OCI-LY1 (cell line): ENCODE measurements at regions not wholly inside any gene's neighbourhood (a gene's known extent, or its start where the extent isn't known, plus 50 kb on each side); places are given as distances from the start of the nearest gene placed in this dataset.

Source experiments
- H2AFZ ChIP-seq: fragments of 200-600 bp; sonication (generic), shearing (Covaris generic); 2 replicates; pipeline ENCODE4 v1.6.0; 2014; ENCODE audit warnings: antibody characterized with exemption, mild to moderate bottlenecking, low read length
- H3F3A ChIP-seq: fragments of 200-600 bp; sonication (generic), shearing (Covaris generic); 2 replicates; pipeline ENCODE4 v1.6.0; 2014; ENCODE audit warnings: mild to moderate bottlenecking, antibody characterized with exemption, low read length, moderate library complexity; ENCODE audit not compliant: insufficient read depth
- H3K27ac ChIP-seq: fragments of 200-600 bp; sonication (generic); 2 replicates; pipeline ENCODE4 v1.5.1; 2014; ENCODE audit warnings: low read length, mixed run types, mild to moderate bottlenecking, low read depth; ENCODE audit not compliant: poor library complexity, severe bottlenecking
- H3K27me3 ChIP-seq: fragments of 200-600 bp; sonication (generic); 2 replicates; pipeline ENCODE4 v1.6.0; 2014; ENCODE audit warnings: antibody characterized with exemption, mild to moderate bottlenecking, low read length, moderate library complexity; ENCODE audit not compliant: insufficient read depth
- H3K36me3 ChIP-seq: fragments of 200-600 bp; sonication (generic); 2 replicates; pipeline ENCODE4 v1.6.1; 2014; ENCODE audit warnings: mild to moderate bottlenecking, antibody characterized with exemption, low read length, moderate library complexity, mixed read lengths; ENCODE audit not compliant: insufficient read depth
- H3K4me1 ChIP-seq: fragments of 200-600 bp; sonication (generic); 2 replicates; pipeline ENCODE4 v1.5.1; 2014; ENCODE audit warnings: mild to moderate bottlenecking, low read length, moderate library complexity; ENCODE audit not compliant: insufficient read depth, severe bottlenecking
- H3K4me2 ChIP-seq: fragments of 200-600 bp; sonication (generic), shearing (Covaris generic); 2 replicates; pipeline ENCODE4 v1.6.1; 2014; ENCODE audit warnings: low read length
- H3K4me3 ChIP-seq: fragments of 200-600 bp; sonication (generic); 2 replicates; pipeline ENCODE4 v1.5.1; 2014; ENCODE audit warnings: low read length, low read depth, mild to moderate bottlenecking, mixed read lengths; ENCODE audit not compliant: poor library complexity, severe bottlenecking
- H3K79me2 ChIP-seq: fragments of 200-600 bp; shearing (Covaris generic); 2 replicates; pipeline ENCODE4 v1.6.1; 2016; ENCODE audit warnings: mixed run types, low read length, mixed read lengths; ENCODE audit not compliant: insufficient read depth
- H3K9ac ChIP-seq: fragments of 200-600 bp; sonication (generic), shearing (Covaris generic); 2 replicates; pipeline ENCODE4 v1.6.1; 2014; ENCODE audit warnings: mild to moderate bottlenecking, low read length, mixed read lengths
- H3K9me2 ChIP-seq: fragments of 200-600 bp; sonication (generic), shearing (Covaris generic); 2 replicates; pipeline ENCODE4 v1.6.1; 2014; ENCODE audit warnings: low read depth, mild to moderate bottlenecking, low read length, mixed read lengths
- H3K9me3 ChIP-seq: fragments of 200-600 bp; shearing (Covaris generic); 2 replicates; pipeline ENCODE4 v1.6.1; 2014; ENCODE audit warnings: low read length, mixed read lengths
- H4K20me1 ChIP-seq: fragments of 200-600 bp; sonication (generic), shearing (Covaris generic); 2 replicates; pipeline ENCODE4 v1.6.0; 2016; ENCODE audit warnings: mild to moderate bottlenecking, low read length; ENCODE audit not compliant: insufficient read depth
- EZH2 ChIP-seq: fragments of 200-600 bp; sonication (generic), shearing (Covaris generic); IDR thresholded peaks from 2 replicates; pipeline ENCODE4 v1.8.0; 2017; ENCODE audit warnings: borderline replicate concordance, mixed run types, mild to moderate bottlenecking, antibody characterized with exemption, low read length, moderate library complexity, mixed read lengths
- TF ChIP-seq, protein P1 (sequence below): fragments of 200-600 bp; sonication (generic), shearing (Covaris generic); IDR thresholded peaks from 2 replicates; pipeline ENCODE4 v1.5.1; 2017; ENCODE audit warnings: mild to moderate bottlenecking, antibody characterized with exemption, low read length, moderate library complexity, mixed read lengths

DNA sequence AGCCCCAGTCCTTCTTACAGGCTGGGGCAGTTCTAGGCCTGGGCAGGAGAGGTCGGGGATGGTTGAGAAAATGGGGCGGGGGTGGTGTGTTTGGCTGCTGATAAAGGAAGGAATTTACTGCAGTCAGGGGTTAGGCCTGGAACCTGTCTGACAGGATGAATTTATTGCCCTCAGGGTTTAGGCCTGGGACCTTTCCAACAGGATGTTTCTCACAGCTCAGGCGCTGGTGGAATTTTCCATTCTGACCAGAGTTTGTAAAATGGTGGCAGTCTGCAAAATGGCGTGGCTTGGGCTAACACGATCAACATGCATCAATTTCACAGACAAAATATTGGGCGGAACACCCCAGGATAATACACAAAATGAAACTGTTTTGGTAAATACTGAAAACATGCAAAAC is 83.5 kb upstream of the SPIN4 start:
- no peaks in the 10 kb centered on the region for H3K79me2 ChIP-seq
- H4K20me1 ChIP-seq, result no peaks in the 10 kb centered on the region
- H3K9me2 ChIP-seq, result no peaks in the 10 kb centered on the region
- H3K4me3 ChIP-seq, result no peak overlapping the region
- H3K4me1 ChIP-seq, result no peaks in the 10 kb centered on the region
- no peak overlapping the region for H3K4me2 ChIP-seq
- H3K27ac ChIP-seq, result no peak overlapping the region
- no peak overlapping the region for H2AFZ ChIP-seq
- no peak overlapping the region for H3K9ac ChIP-seq
- TF ChIP-seq, protein P1, sequence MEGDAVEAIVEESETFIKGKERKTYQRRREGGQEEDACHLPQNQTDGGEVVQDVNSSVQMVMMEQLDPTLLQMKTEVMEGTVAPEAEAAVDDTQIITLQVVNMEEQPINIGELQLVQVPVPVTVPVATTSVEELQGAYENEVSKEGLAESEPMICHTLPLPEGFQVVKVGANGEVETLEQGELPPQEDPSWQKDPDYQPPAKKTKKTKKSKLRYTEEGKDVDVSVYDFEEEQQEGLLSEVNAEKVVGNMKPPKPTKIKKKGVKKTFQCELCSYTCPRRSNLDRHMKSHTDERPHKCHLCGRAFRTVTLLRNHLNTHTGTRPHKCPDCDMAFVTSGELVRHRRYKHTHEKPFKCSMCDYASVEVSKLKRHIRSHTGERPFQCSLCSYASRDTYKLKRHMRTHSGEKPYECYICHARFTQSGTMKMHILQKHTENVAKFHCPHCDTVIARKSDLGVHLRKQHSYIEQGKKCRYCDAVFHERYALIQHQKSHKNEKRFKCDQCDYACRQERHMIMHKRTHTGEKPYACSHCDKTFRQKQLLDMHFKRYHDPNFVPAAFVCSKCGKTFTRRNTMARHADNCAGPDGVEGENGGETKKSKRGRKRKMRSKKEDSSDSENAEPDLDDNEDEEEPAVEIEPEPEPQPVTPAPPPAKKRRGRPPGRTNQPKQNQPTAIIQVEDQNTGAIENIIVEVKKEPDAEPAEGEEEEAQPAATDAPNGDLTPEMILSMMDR, result no peak
- no peak for TF ChIP-seq EZH2
- no peaks in the 10 kb centered on the region for H3K36me3 ChIP-seq
- H3K9me3 ChIP-seq, result no peaks in the 10 kb centered on the region
- no peaks in the 10 kb centered on the region for H3F3A ChIP-seq
- H3K27me3 ChIP-seq, result no peaks in the 10 kb centered on the region

DNA sequence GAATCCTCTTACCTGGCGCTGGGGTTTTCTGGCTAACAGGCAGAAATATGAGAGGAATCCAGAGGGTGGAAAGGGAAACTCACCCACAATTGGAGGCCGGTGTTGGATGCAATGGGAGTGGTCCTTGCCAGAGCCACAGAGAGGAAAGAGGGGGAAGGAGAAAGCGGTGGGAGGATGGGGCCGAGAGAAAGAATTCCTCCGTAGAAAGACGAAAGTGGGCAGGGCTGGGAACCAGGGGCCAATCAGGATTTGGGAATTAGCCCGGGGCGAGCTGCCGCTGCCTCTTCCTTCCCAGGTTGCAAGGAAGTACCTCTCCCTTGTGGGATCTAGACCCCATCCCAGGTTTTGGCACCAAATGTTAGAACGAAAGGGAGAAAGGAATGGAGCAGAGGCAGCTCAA is 83.1 kb upstream of the SPIN4 start:
- no peak overlapping the region for H3K4me2 ChIP-seq
- TF ChIP-seq, protein P1, result no peak
- TF ChIP-seq EZH2, result no peak
- no peak overlapping the region for H3K27ac ChIP-seq
- H3K9me3 ChIP-seq, result no peaks in the 10 kb centered on the region
- no peaks in the 10 kb centered on the region for H3K27me3 ChIP-seq
- no peaks in the 10 kb centered on the region for H4K20me1 ChIP-seq
- H2AFZ ChIP-seq, result no peak overlapping the region
- no peaks in the 10 kb centered on the region for H3K79me2 ChIP-seq
- H3K9ac ChIP-seq, result no peak overlapping the region
- no peaks in the 10 kb centered on the region for H3K9me2 ChIP-seq
- H3K36me3 ChIP-seq, result no peaks in the 10 kb centered on the region
- H3K4me3 ChIP-seq, result no peak overlapping the region
- H3F3A ChIP-seq, result no peaks in the 10 kb centered on the region
- H3K4me1 ChIP-seq, result no peaks in the 10 kb centered on the region

DNA sequence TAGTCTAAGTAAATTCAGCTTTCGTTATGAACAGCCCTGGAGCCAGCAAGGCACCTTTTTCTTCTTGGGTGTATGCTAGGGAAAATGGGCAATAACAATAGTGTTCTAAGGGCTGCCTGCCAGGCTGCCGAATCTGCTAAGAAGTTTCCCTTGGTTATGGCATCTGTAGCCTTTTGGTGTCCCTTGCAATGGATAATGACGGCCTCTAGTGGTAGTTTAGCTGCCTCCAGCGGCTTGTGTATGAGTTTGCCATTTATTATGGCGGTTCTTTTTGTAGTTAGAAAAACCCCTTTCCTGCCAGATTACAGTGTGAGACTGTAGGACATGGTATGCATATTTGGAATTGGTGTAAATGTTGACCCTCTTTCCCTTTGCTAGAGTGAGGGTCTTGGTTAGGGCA is 78.9 kb upstream of the SPIN4 start:
- no peaks in the 10 kb centered on the region for H3K4me1 ChIP-seq
- H3K4me3 ChIP-seq, result no peak overlapping the region
- no peaks in the 10 kb centered on the region for H3K9me3 ChIP-seq
- no peaks in the 10 kb centered on the region for H4K20me1 ChIP-seq
- H3K9ac ChIP-seq, result no peak overlapping the region
- H3K27me3 ChIP-seq, result no peaks in the 10 kb centered on the region
- no peak overlapping the region for H3K4me2 ChIP-seq
- no peak for TF ChIP-seq EZH2
- TF ChIP-seq, protein P1, result peak; percentile 24; the same call in 1 of the 2 replicates
- no peaks in the 10 kb centered on the region for H3K36me3 ChIP-seq
- H3F3A ChIP-seq, result no peaks in the 10 kb centered on the region
- H3K9me2 ChIP-seq, result no peaks in the 10 kb centered on the region
- no peaks in the 10 kb centered on the region for H3K79me2 ChIP-seq
- no peak overlapping the region for H3K27ac ChIP-seq
- H2AFZ ChIP-seq, result no peak overlapping the region
